K562 (cell line): ENCODE measurements at regions not wholly inside any gene's neighbourhood (a gene's known extent, or its start where the extent isn't known, plus 50 kb on each side); places are given as distances from the start of the nearest gene placed in this dataset.

Experiments
- ATAC-seq: fragments of 200-7000 bp; cut with Tn5 transposase; 3 replicates; pipeline ENCODE4 v1.9.1; 2020; ENCODE audit warnings: moderate library complexity
- BruUV-seq: library from RNA; stranded (reverse); fragments of 400-500 nt; replicated peaks from 2 replicates; lab custom pipeline; 2021; lab: Mats Ljungman, UMichigan
- CTCF ChIA-PET: fragments of 300-600 bp; formaldehyde crosslinking; extraction: SDS; loops from one replicate; lab custom pipeline; 2021; ENCODE audit warnings: low intra/inter-chr PET ratio; lab: Yijun Ruan, JAX
- POLR2A ChIA-PET: fragments of 300-600, 350-650 bp; sonication (Branson Sonifier 250); formaldehyde crosslinking; extraction: SDS; loops from one replicate; lab custom pipeline; 2021; ENCODE audit warnings: antibody characterized with exemption, inconsistent platforms; lab: Yijun Ruan, JAX
- DNase-seq, 4 experiments: peaks; one replicate each; pipeline versions ENCODE4 v3.0.0 to v3.0.0-alpha.2; 2011 to 2018; ENCODE audit warnings: low spot score in 3 of 4, mixed read lengths in 3 of 4; ENCODE audit errors: extremely low read depth in 1 of 4
- FAIRE-seq: peaks from 2 replicates; lab custom pipeline; 2011; peaks lifted over from hg19 to GRCh38; lab: Jason Lieb, UNC
- H2AFZ ChIP-seq: 2 replicates; pipeline ENCODE4 v1.6.0; 2011; ENCODE audit warnings: low read depth, low read length, control low read depth, inconsistent platforms
- H3K27ac ChIP-seq: fragments of 200-600 bp; 3 replicates; pipeline ENCODE4 v1.8.0; 2011; ENCODE audit warnings: low read depth, mild to moderate bottlenecking, control low read depth, inconsistent platforms, low read length, moderate library complexity, mixed read lengths; ENCODE audit errors: extremely low read depth
- H3K27me3 ChIP-seq, 2 experiments: fragments of 300-600 bp in 1 of 2; 2 replicates in 1 of 2; 3 replicates in 1 of 2; pipeline versions ENCODE4 v1.6.0 to v1.8.0; 2011; ENCODE audit warnings: inconsistent platforms in 2 of 2, low read length in 2 of 2, mild to moderate bottlenecking in 1 of 2, mixed read lengths in 1 of 2, moderate library complexity in 1 of 2; ENCODE audit not compliant: control insufficient read depth in 2 of 2, insufficient read depth in 2 of 2
- H3K36me3 ChIP-seq: fragments of 300-600 bp; 3 replicates; pipeline ENCODE4 v1.8.0; 2011; ENCODE audit warnings: mild to moderate bottlenecking, low read length, inconsistent platforms; ENCODE audit not compliant: control insufficient read depth, insufficient read depth
- H3K4me1 ChIP-seq, 2 experiments: fragments of 200-600 bp in 1 of 2; replicated peaks in 1 of 2; 2 replicates in 1 of 2; 3 replicates in 1 of 2; pipeline versions ENCODE4 v1.5.1 to v1.8.0; 2011; ENCODE audit warnings: inconsistent platforms in 2 of 2, low read length in 2 of 2, mild to moderate bottlenecking in 1 of 2, mixed read lengths in 1 of 2, moderate library complexity in 1 of 2; ENCODE audit not compliant: control insufficient read depth in 2 of 2, insufficient read depth in 2 of 2
- H3K4me2 ChIP-seq: 2 replicates; pipeline ENCODE4 v1.6.1; 2011; ENCODE audit warnings: low read length, control low read depth, inconsistent platforms, mixed read lengths; ENCODE audit not compliant: insufficient read depth
- H3K4me3 ChIP-seq: fragments of 200-600 bp; sonication (generic), shearing (Covaris generic); 2 replicates; pipeline ENCODE4 v1.5.1; 2016; ENCODE audit warnings: control low read depth, inconsistent platforms
- H3K79me2 ChIP-seq: fragments of 200-600 bp; 3 replicates; pipeline ENCODE4 v1.8.0; 2011; ENCODE audit warnings: low read length, inconsistent platforms; ENCODE audit not compliant: control insufficient read depth, insufficient read depth
- H3K9ac ChIP-seq, 2 experiments: 2 replicates each; pipeline versions ENCODE4 v1.6.0 to v1.6.1; 2011; ENCODE audit warnings: low read depth in 2 of 2, low read length in 2 of 2, control low read depth in 1 of 2, inconsistent platforms in 1 of 2, mild to moderate bottlenecking in 1 of 2, mixed read lengths in 1 of 2; ENCODE audit not compliant: insufficient read depth in 1 of 2
- H3K9me1 ChIP-seq: one replicate; pipeline ENCODE4 v1.6.0; 2011; ENCODE audit warnings: inconsistent platforms, mild to moderate bottlenecking, low read length, moderate library complexity; ENCODE audit not compliant: control insufficient read depth, insufficient read depth
- H3K9me3 ChIP-seq: replicated peaks from 2 replicates; pipeline ENCODE4 v1.5.1; 2011; ENCODE audit warnings: low read depth, low read length, inconsistent platforms; ENCODE audit not compliant: control insufficient read depth, insufficient read depth
- H4K20me1 ChIP-seq: replicated peaks from 2 replicates; pipeline ENCODE4 v1.6.1; 2011; ENCODE audit warnings: low read length, inconsistent platforms, mixed read lengths; ENCODE audit not compliant: control insufficient read depth, insufficient read depth
- ARID2 ChIP-seq: fragments of 450-650 bp; IDR thresholded peaks from 2 replicates; pipeline ENCODE4 v1.6.1; 2017; ENCODE audit warnings: antibody characterized with exemption, mild to moderate bottlenecking
- ARID3B ChIP-seq: fragments of 250-450 bp; sonication (Bioruptor Pico); IDR thresholded peaks from 2 replicates; pipeline ENCODE4 v1.4.0; 2020; ENCODE audit warnings: borderline replicate concordance
- CEBPZ ChIP-seq: fragments of 150-350 bp; IDR thresholded peaks from 2 replicates; pipeline ENCODE4 v1.6.1; 2014; ENCODE audit warnings: low read depth, mild to moderate bottlenecking, low read length, borderline replicate concordance
- CTCFL ChIP-seq: IDR thresholded peaks from 2 replicates; pipeline ENCODE4 v1.6.1; 2011; ENCODE audit warnings: borderline replicate concordance, low read depth, mild to moderate bottlenecking, moderate library complexity, low read length; ENCODE audit not compliant: insufficient read depth, poor library complexity, severe bottlenecking
- ERF ChIP-seq: fragments of 450-650 bp; formaldehyde crosslinking; IDR thresholded peaks from 2 replicates; pipeline ENCODE4 v1.4.0; 2020; ENCODE audit warnings: mild to moderate bottlenecking, mixed read lengths
- GABPA ChIP-seq: fragments of 200-800 bp; sonication (Bioruptor generic); conservative IDR thresholded peaks from 2 replicates; pipeline ENCODE4 v1.6.1; 2016; ENCODE audit warnings: low read depth, missing genetic modification characterization, missing compliant biosample characterization
- HNRNPL ChIP-seq: fragments of 200-400 bp; formaldehyde crosslinking; IDR thresholded peaks from 2 replicates; pipeline ENCODE4 v1.6.1; 2017; ENCODE audit warnings: low read depth, mild to moderate bottlenecking, low read length
- ILK ChIP-seq: fragments of 450-650 bp; IDR thresholded peaks from 2 replicates; pipeline ENCODE4 v1.6.1; 2016; ENCODE audit warnings: missing genetic modification characterization, low read depth, mild to moderate bottlenecking, missing compliant biosample characterization, moderate library complexity, borderline replicate concordance
- KLF10 ChIP-seq: fragments of 250-450 bp; sonication (Bioruptor Pico); IDR thresholded peaks from 2 replicates; pipeline ENCODE4 v1.6.1; 2021; ENCODE audit warnings: matching md5 sums
- PHB2 ChIP-seq: fragments of 450-650 bp; IDR thresholded peaks from 2 replicates; pipeline ENCODE4 v1.6.1; 2017; ENCODE audit warnings: low read depth
- U2AF2 ChIP-seq: fragments of 200-400 bp; formaldehyde crosslinking; optimal IDR thresholded peaks from 2 replicates; pipeline ENCODE3; 2017; ENCODE audit warnings: low read depth, mild to moderate bottlenecking, low read length
- ZEB2 ChIP-seq: fragments of 450-650 bp; IDR thresholded peaks from 2 replicates; pipeline ENCODE4 v1.6.1; 2016
- ZNF217 ChIP-seq: sonication (generic); formaldehyde crosslinking; IDR thresholded peaks from 2 replicates; pipeline ENCODE4 v1.8.0; 2022; ENCODE audit warnings: mild to moderate bottlenecking, missing genetic modification reagents
- WGBS: fragments of 100-300 bp; shearing (Covaris generic); methylation state at CpG from one replicate; pipeline ENCODE4 v1.1.6; 2016; ENCODE audit warnings: low coverage, mixed read lengths; ENCODE audit not compliant: insufficient coverage; ENCODE audit errors: missing lambda C conversion rate; 5-methylcytosine and 5-hydroxymethylcytosine counted together
- in situ Hi-C: fragments of 300-500 bp; cut with MboI; formaldehyde crosslinking; loops from 4 replicates; pipeline ENCODE4 v1.15.0; 2018; ENCODE audit warnings: inconsistent platforms, mixed read lengths
- intact Hi-C: fragments of 100-400 bp; cut with micrococcal nuclease; formaldehyde crosslinking; loops from 2 replicates; pipeline ENCODE4 v1.14.2; 2022

GRCh38 chr13:53241891-53242348 lies 213.3 kb downstream of the OLFM4 start (continued):
- no peak for TF ChIP-seq KLF10 (CRISPR knock-in tag)
- TF ChIP-seq ARID3B = no peak
- no peak for TF ChIP-seq ILK (tag)
- no peak for TF ChIP-seq U2AF2
- no peak for TF ChIP-seq ERF

GRCh38 chr13:53249236-53249635 lies 220.6 kb downstream of the OLFM4 start:
- Histone ChIP-seq H3K9ac (no peak overlapping the region), H3K79me2 (no peaks in the 10 kb centered on the region), H4K20me1 (no peaks in the 10 kb centered on the region)
- DNase-seq = no peak
- CTCF ChIA-PET = no interaction called here
- no peak for TF ChIP-seq ZEB2
- no peak for TF ChIP-seq CTCFL
- no peak for TF ChIP-seq GABPA
- TF ChIP-seq HNRNPL = no peak
- TF ChIP-seq CEBPZ = no peak
- TF ChIP-seq ZNF217 (CRISPR knock-in tag) = no peak
- no peak for TF ChIP-seq PHB2
- TF ChIP-seq ARID2 = no peak
- TF ChIP-seq, all 486 proteins: peak for 0
- FAIRE-seq (no peak), ATAC-seq (no peak)
- Histone ChIP-seq H3K9me3 (no peaks in the 10 kb centered on the region), H2AFZ (no peak overlapping the region), H3K4me1 (no peaks in the 10 kb centered on the region), H3K9me1 (no peaks in the 10 kb centered on the region), H3K4me3 (no peak overlapping the region), H3K27ac (no peak overlapping the region), H3K4me2 (no peak overlapping the region), H3K27me3 (no peaks in the 10 kb centered on the region), H3K36me3 (no peaks in the 10 kb centered on the region)
- in situ Hi-C loops (no loop called here), intact Hi-C loops (no loop called here)
- WGBS = no CpG with 5 or more reads among the region's 1 CpG
- no TSS peak for BruUV-seq
- POLR2A ChIA-PET = no interaction called here
